GM23338 (cell line): ENCODE measurements at regions not wholly inside any gene's neighbourhood (a gene's known extent, or its start where the extent isn't known, plus 50 kb on each side); places are given as distances from the start of the nearest gene placed in this dataset.

Experiments used
- ATAC-seq: fragments of 200-7000 bp; cut with Tn5 transposase; 3 replicates; pipeline ENCODE4 v1.9.1; 2020
- DNase-seq: peaks from one replicate; pipeline ENCODE4 v3.0.0-alpha.2; 2015; ENCODE audit warnings: low spot score
- H2AFZ ChIP-seq: fragments of 200-600 bp; sonication (generic); 2 replicates; pipeline ENCODE4 v1.8.0; 2016; ENCODE audit warnings: antibody characterized with exemption, mild to moderate bottlenecking, moderate library complexity
- H3F3A ChIP-seq: fragments of 200-600 bp; sonication (generic); replicated peaks from 2 replicates; pipeline ENCODE4 v1.8.0; 2017; ENCODE audit warnings: antibody characterized with exemption, mixed run types, low read depth
- H3K27ac ChIP-seq: fragments of 200-600 bp; sonication (generic); 2 replicates; pipeline ENCODE4 v1.6.1; 2016; ENCODE audit warnings: low read depth
- H3K27me3 ChIP-seq: fragments of 200-600 bp; sonication (generic); 2 replicates; pipeline ENCODE4 v1.8.0; 2016; ENCODE audit warnings: mild to moderate bottlenecking, mixed run types, moderate library complexity; ENCODE audit not compliant: insufficient read depth
- H3K36me3 ChIP-seq: fragments of 200-600 bp; sonication (generic); 2 replicates; pipeline ENCODE4 v1.8.0; 2016; ENCODE audit warnings: mild to moderate bottlenecking; ENCODE audit not compliant: insufficient read depth
- H3K4me1 ChIP-seq: fragments of 200-600 bp; sonication (generic); 2 replicates; pipeline ENCODE4 v1.8.0; 2016; ENCODE audit warnings: mild to moderate bottlenecking, moderate library complexity; ENCODE audit not compliant: insufficient read depth
- H3K4me2 ChIP-seq: fragments of 200-600 bp; sonication (generic); 2 replicates; pipeline ENCODE4 v1.7.1; 2017; ENCODE audit warnings: mixed run types
- H3K4me3 ChIP-seq: fragments of 200-600 bp; sonication (generic); 2 replicates; pipeline ENCODE4 v1.6.1; 2016; ENCODE audit warnings: mixed run types
- H3K79me2 ChIP-seq: fragments of 200-600 bp; sonication (generic); replicated peaks from 2 replicates; pipeline ENCODE4 v1.8.0; 2017; ENCODE audit warnings: mild to moderate bottlenecking; ENCODE audit not compliant: insufficient read depth
- H3K9me2 ChIP-seq: fragments of 200-600 bp; sonication (generic); 2 replicates; pipeline ENCODE4 v1.8.0; 2017; ENCODE audit not compliant: insufficient read depth
- H4K20me1 ChIP-seq: fragments of 200-600 bp; sonication (generic); replicated peaks from 2 replicates; pipeline ENCODE4 v1.8.0; 2017; ENCODE audit warnings: mild to moderate bottlenecking; ENCODE audit not compliant: insufficient read depth
- H3K27ac Mint-ChIP-seq: 2 replicates; pipeline ENCODE4 v1.8.0; 2020; ENCODE audit warnings: inconsistent platforms, mild to moderate bottlenecking, moderate library complexity, mixed read lengths
- H3K27me3 Mint-ChIP-seq: 3 replicates; pipeline ENCODE4 v1.8.0; 2022; ENCODE audit warnings: low read depth, mild to moderate bottlenecking, moderate library complexity, mixed read lengths, inconsistent platforms; ENCODE audit not compliant: insufficient read depth, poor library complexity
- H3K36me3 Mint-ChIP-seq: 3 replicates; pipeline ENCODE4 v1.8.0; 2021; ENCODE audit warnings: low read depth, mild to moderate bottlenecking, inconsistent platforms, moderate library complexity, mixed read lengths
- H3K4me1 Mint-ChIP-seq: 3 replicates; pipeline ENCODE4 v1.8.0; 2020; ENCODE audit warnings: mild to moderate bottlenecking, inconsistent platforms, mixed read lengths
- H3K4me3 Mint-ChIP-seq: 3 replicates; pipeline ENCODE4 v1.8.0; 2021; ENCODE audit warnings: moderate library complexity, mild to moderate bottlenecking, inconsistent platforms, mixed read lengths
- H3K9me3 Mint-ChIP-seq: 3 replicates; pipeline ENCODE4 v1.8.0; 2020; ENCODE audit warnings: moderate library complexity, mild to moderate bottlenecking, inconsistent platforms, mixed read lengths
- CREB1 ChIP-seq: fragments of 250-450 bp; sonication (Bioruptor Pico); IDR thresholded peaks from 2 replicates; pipeline ENCODE4 v1.5.0; 2020; ENCODE audit warnings: low read depth, mild to moderate bottlenecking, moderate library complexity
- CTCF ChIP-seq, 2 experiments: fragments of 200-600 bp in 1 of 2; sonication (generic) in 1 of 2; conservative IDR thresholded peaks; 2 replicates each; pipeline versions ENCODE4 v1.5.1 to v1.6.1; 2016 to 2017; ENCODE audit warnings: antibody characterized with exemption in 2 of 2, low read depth in 2 of 2, mild to moderate bottlenecking in 2 of 2, moderate library complexity in 1 of 2
- ETS1 ChIP-seq: IDR thresholded peaks from 2 replicates; pipeline ENCODE4 v1.6.1; 2016; ENCODE audit warnings: antibody characterized with exemption
- POLR2AphosphoS5 ChIP-seq: IDR thresholded peaks from 2 replicates; pipeline ENCODE4 v1.6.1; 2016; ENCODE audit warnings: antibody characterized with exemption, low read depth
- REST ChIP-seq: IDR thresholded peaks from one replicate; pipeline ENCODE4 v1.6.1; 2018; ENCODE audit warnings: antibody characterized with exemption; ENCODE audit not compliant: unreplicated experiment
- ZNF331 ChIP-seq: fragments of 250-450 bp; sonication (Bioruptor Pico); IDR thresholded peaks from 2 replicates; pipeline ENCODE4 v1.5.0; 2020; ENCODE audit warnings: low read depth, mild to moderate bottlenecking, moderate library complexity

GRCh38 chr5:89946508-89946907 lies 463.0 kb downstream of the CETN3 start (continued):
- TF ChIP-seq REST (no peak), POLR2AphosphoS5 (no peak), CREB1 (CRISPR knock-in tag) (no peak), ZNF331 (CRISPR knock-in tag) (no peak), ETS1 (no peak)

- no peak overlapping the region for H3K27ac ChIP-seq
- H3K36me3 ChIP-seq, result no peaks in the 10 kb centered on the region
- H2AFZ ChIP-seq, result no peak overlapping the region
- ATAC-seq (no peak), DNase-seq (no peak)
- H3K9me2 ChIP-seq, result no peaks in the 10 kb centered on the region; the same call in 1 of the 2 replicates
- H3K79me2 ChIP-seq, result no peaks in the 10 kb centered on the region
- H3K4me1 Mint-ChIP-seq, result peaks cover 17% of the 10 kb centered on the region
- TF ChIP-seq CTCF (conservative IDR thresholded peaks at IDR 0.05; ENCODE audit: low read depth in 2 of 2), result no peak
- TF ChIP-seq REST, result no peak
- peaks cover 3% of the 10 kb centered on the region for H3K27me3 Mint-ChIP-seq
- H3K4me2 ChIP-seq, result no peak overlapping the region
- peaks cover 12% of the 10 kb centered on the region for H3K4me1 ChIP-seq
- 0 out of 2 replicates have a peak overlapping the region, but pooled peaks have one; percentile 53 for H3K27ac Mint-ChIP-seq
- H3K27me3 ChIP-seq, result no peaks in the 10 kb centered on the region
- no peaks in the 10 kb centered on the region for H3K36me3 Mint-ChIP-seq
- H3K4me3 Mint-ChIP-seq, result no peak overlapping the region
- no peaks in the 10 kb centered on the region for H3K9me3 Mint-ChIP-seq
- no peaks in the 10 kb centered on the region for H4K20me1 ChIP-seq
- no peak overlapping the region for H3K4me3 ChIP-seq
- no peaks in the 10 kb centered on the region for H3F3A ChIP-seq
Measured at GRCh38 chr5:89942171-89942570, 467.4 kb downstream of the CETN3 start.
